GM18870 (cell line): ENCODE measurements at regions not wholly inside any gene's neighbourhood (a gene's known extent, or its start where the extent isn't known, plus 50 kb on each side); places are given as distances from the start of the nearest gene placed in this dataset.
A peak's percentile ranks its signal among the peaks of the same experiment; 100 is the strongest.
"Not testable (repeated sequence)": the region's sequence is repeated elsewhere in the genome, so short reads cannot be mapped to it uniquely, and the experiment has no call there.

Source experiments
- ATAC-seq: cut with Tn5 transposase; IDR thresholded peaks from one replicate; pipeline ENCODE4 v1.9.1; 2021; ENCODE audit warnings: moderate library complexity; ENCODE audit not compliant: unreplicated experiment

DNA sequence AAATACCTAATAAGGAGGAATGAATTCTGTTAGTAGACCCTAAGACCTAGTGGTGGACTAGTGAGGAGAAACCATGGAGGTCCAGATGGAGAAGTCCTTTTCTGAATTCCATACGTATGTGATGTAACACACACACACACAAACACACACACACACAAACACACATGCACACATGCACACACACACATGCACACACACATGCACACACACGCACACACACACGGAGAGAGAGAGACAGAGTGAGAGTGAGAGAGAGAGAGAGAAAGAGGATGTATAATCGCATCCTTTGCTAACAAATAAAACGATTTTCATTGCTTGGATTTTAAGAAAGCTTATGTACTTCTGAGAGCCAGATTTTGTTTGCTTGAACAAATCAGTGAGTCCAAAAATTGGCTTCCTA lies 132.6 kb upstream of the CEP162 start:
- ATAC-seq = no peak

DNA sequence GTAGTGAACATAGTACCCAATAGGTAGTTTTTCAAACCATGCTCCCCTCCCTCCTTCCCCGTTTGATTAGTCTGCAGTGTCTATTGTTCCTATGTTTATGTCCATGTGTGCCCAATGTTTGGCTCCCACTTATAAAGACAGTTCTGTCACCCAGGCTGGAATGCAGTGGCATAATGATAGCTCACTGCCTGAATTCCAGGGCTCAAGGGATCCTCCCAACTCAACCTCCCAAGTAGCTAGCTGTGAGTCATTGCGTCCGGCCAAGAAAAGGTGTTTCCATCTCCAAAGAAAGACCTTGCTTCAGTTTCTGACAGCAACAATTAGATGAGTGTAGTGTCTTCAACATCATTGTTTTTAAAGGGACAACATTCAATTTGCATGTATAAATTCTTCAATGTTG lies 131.1 kb upstream of the CEP162 start:
- ATAC-seq = no peak

DNA sequence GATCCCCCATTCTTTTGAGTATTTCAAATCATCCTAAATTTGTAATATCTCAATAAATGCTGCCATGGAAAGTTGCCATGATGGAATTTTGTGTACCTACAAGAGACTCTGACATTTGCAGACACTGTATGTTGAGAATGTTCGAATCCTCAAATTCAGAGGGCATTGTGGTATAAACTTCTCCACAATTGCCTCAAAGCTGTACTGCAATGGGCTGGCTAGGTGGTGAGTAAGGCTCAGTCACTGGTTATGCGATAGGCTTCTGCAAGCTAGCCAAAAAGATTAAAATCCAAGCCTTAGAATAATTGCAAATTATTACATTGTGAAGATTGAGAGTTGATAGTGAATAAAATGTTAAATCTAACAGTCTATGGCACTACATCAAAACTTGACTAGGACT lies 130.2 kb upstream of the CEP162 start:
- ATAC-seq = no peak

- ATAC-seq = no peak
Measured at GRCh38 chr6:84356907-84357306, 129.5 kb upstream of the CEP162 start.

- peak; percentile 69 for ATAC-seq
Measured at GRCh38 chr6:84353459-84354423, 126.3 kb upstream of the CEP162 start.

GRCh38 chr6:84350397-84350796 lies 123.0 kb upstream of the CEP162 start:
- ATAC-seq = no peak

GRCh38 chr6:84349542-84349941 lies 122.1 kb upstream of the CEP162 start:
- no peak for ATAC-seq

DNA sequence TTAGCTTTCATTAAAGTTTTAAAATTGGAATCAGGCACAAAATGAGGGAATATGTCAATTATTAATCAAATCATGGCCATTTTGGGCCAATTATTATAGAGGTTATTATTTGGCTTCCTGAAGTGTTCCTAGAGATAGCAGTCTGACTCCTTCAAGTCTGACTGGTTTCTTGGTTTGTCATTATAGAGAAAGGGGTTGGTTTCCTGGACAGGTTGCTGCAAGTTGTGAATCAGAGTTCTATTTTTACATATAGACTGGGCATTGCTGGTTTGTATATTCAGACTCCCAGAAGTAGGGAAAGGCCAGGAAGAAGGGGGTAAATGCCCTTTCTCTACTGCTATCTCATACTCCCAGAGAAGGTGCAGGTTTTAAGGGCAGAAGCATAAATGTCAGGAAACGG lies 121.4 kb upstream of the CEP162 start:
- no peak for ATAC-seq

GRCh38 chr6:84346372-84346771 lies 118.9 kb upstream of the CEP162 start:
- no peak for ATAC-seq

- ATAC-seq = no peak
Measured at GRCh38 chr6:84344005-84344404, 116.6 kb upstream of the CEP162 start.

DNA sequence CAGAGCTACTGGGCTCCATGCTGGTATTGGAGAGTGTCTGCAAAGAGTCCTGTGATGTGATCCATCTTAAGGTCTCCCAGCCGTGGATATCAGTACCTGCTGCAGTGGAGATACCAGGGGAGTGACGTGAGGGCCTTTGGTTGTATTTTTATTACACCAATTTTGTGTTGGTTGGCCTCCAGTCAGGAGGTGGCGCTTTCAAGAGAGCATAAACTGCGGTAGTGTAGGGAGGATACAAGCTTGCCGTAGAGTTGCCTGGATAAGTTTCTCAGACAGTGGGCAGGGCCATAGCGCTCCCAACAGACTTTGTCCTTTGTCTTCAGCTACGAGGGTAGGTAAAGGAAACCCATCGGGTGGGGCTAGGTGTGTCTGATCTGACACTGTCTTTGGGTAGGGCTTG lies 113.0 kb upstream of the CEP162 start:
- no peak for ATAC-seq

DNA sequence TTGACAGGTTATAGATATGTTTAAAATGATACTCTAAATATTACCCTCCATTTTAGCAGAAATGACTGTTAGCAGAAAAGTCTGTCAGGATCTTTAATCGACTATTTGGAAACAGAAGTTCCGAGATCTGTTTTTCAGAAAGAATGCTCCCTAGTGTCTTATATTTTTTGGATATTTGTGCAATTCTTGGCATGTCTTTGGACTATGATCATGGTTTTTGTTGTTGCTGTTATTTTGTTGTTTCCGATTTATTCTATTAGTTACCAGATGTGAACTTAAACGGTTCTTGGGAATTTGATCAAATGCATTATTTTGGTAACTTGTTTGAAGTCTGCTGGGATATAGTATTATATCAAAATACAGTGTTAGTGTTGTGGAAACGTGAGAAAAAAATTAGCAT lies 106.4 kb upstream of the CEP162 start:
- ATAC-seq = no peak

DNA sequence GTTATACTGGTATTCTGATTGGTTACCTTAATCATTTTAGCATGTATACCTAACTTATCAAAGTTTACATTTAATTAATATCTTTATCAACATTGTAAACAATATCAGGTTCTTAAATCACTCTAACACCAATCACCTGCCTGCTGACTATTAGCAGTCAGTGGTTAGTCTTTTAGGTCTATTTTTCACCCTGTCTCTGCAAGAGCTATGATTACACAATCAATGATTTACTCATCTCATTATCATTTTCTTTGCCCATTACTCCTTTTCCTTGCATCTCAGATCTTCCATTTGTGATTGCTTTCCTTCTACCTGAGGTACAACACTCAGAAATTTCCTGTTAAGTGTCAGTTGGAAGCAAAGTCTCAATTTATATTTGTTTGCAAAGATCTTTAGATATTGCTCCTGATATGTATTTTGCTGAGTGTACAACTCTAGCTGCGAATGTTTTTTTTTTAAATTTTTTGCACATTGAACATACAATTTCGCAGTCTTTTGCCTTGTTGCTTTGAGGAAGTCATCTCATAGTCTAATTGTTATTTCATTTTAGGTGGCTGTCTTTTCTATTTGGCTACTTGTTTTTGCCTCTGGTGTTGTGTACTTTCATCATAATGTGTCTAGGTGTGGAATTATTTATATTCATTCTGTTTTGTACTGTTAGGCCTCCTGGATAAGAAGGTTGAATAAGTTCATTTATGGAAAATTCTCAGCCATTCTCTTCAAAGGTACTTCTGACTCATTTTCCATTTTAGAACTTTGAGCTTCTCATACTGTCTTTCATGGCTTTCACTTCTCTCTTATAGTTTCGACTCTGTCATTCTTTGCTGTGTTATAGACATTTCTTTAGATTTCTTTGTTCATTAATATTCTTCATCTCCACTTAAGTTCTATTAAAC lies 104.9 kb upstream of the CEP162 start:
- peak; percentile 97 for ATAC-seq

DNA sequence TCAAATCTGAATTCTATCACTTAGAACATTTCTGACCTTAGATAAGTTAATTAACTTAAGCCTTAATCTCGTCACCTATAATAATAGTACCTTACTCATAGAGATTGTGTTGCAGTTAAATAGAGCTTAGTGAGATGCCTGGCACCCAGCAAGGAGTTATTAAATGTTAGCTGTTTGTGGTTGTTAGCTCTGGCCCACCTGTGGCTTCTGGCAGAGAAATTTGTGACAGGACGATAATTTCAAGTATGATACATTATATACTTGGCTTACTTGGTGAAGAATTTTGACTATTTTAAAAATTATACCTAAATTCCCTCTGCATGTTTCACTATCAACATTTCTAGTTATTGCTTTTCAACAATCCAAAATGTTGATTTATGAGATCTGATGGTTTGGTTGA lies 102.9 kb upstream of the CEP162 start:
- no peak for ATAC-seq

DNA sequence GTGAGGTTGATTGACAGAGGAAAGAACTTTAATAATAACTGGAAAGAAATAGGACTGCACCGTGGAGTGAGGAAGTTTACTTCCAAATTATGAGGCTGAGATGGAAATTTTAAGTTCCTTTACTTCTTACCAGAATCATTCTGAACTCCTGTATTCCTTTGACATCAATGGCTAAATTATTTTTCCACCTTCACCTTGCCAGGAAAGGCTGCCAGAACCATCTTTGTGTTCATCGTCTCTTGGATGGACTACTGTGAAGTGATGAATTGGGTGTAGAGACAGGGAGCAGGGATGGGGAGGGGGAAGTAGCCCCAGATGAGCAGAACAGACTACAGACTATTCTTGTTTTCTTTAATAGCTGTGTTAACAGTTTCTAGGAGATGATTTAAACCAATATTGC lies 102.1 kb upstream of the CEP162 start:
- ATAC-seq = no peak

- ATAC-seq = no peak
Measured at GRCh38 chr6:84329077-84329476, 101.6 kb upstream of the CEP162 start.

DNA sequence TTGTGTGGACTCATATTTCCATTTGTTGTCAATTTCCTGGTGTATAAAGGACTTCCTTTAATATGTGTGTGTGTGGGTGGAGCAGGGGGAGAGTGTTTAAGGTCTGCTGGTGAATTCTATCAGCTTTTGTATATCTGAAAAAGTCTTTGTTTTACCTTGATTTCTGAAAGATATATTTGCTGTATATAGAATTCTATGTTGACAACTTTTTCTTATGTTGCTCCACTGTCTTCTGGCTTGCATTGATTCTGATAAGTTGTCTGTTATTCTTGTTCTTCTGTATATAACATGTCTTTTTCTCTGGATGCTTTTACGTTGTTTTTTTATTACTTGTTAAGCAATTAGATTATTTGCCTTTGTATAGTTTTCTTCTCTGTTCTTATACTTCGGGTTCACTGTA lies 90.0 kb upstream of the CEP162 start:
- ATAC-seq = no peak

GRCh38 chr6:84314377-84314898 lies 87.0 kb upstream of the CEP162 start:
- no peak for ATAC-seq

GRCh38 chr6:84309336-84309735 lies 81.9 kb upstream of the CEP162 start:
- ATAC-seq = no peak

- ATAC-seq = no peak
Measured at GRCh38 chr6:84304881-84305280, 77.4 kb upstream of the CEP162 start.

- ATAC-seq = not testable (repeated sequence)
Measured at GRCh38 chr6:84291033-84291432, 63.6 kb upstream of the CEP162 start.
